Caco-2 (cell line): ENCODE measurements at regions not wholly inside any gene's neighbourhood (a gene's known extent, or its start where the extent isn't known, plus 50 kb on each side); places are given as distances from the start of the nearest gene placed in this dataset.

Experiments
- BruUV-seq: library from RNA; stranded (reverse); fragments of 400-500 nt; replicated peaks from 2 replicates; lab custom pipeline; 2021; lab: Mats Ljungman, UMichigan
- CTCF ChIA-PET: fragments of 300-600 bp; sonication (Branson Sonifier 250); formaldehyde crosslinking; loops from one replicate; lab custom pipeline; 2022; ENCODE audit warnings: antibody characterized with exemption; lab: Charles Lee
- POLR2A ChIA-PET: fragments of 300-600 bp; sonication (Branson Sonifier 250); formaldehyde crosslinking; loops from one replicate; lab custom pipeline; 2022; ENCODE audit warnings: antibody characterized with exemption; lab: Charles Lee
- DNase-seq, 2 experiments: peaks; one replicate each; pipeline versions ENCODE4 v3.0.0 to v3.0.0-alpha.2; 2020 to 2022
- H3K27me3 ChIP-seq: replicated peaks from 2 replicates; pipeline ENCODE4 v1.6.0; 2011; ENCODE audit warnings: low read length; ENCODE audit not compliant: control insufficient read depth, insufficient read depth
- H3K36me3 ChIP-seq: 2 replicates; pipeline ENCODE4 v1.5.1; 2011; ENCODE audit warnings: low read length; ENCODE audit not compliant: control insufficient read depth, insufficient read depth
- H3K4me1 ChIP-seq: fragments of 250-450 bp; sonication (Bioruptor Pico); 2 replicates; pipeline ENCODE4 v1.5.1; 2020; ENCODE audit warnings: mild to moderate bottlenecking
- H3K4me3 ChIP-seq: 2 replicates; pipeline ENCODE4 v1.5.1; 2011; ENCODE audit warnings: low read depth, mild to moderate bottlenecking, control low read depth, low read length
- H3K9me3 ChIP-seq: fragments of 250-450 bp; sonication (Bioruptor Pico); 2 replicates; pipeline ENCODE4 v1.5.1; 2020; ENCODE audit warnings: mild to moderate bottlenecking, moderate library complexity
- H3K27ac Mint-ChIP-seq: one replicate; pipeline ENCODE4 v1.8.0; 2022; ENCODE audit warnings: mixed read lengths; ENCODE audit not compliant: unreplicated experiment
- H3K27me3 Mint-ChIP-seq: one replicate; pipeline ENCODE4 v1.8.0; 2022; ENCODE audit warnings: mixed read lengths; ENCODE audit not compliant: insufficient read depth, unreplicated experiment
- H3K36me3 Mint-ChIP-seq: one replicate; pipeline ENCODE4 v1.8.0; 2022; ENCODE audit warnings: mild to moderate bottlenecking, mixed read lengths; ENCODE audit not compliant: insufficient read depth, unreplicated experiment
- H3K4me1 Mint-ChIP-seq: one replicate; pipeline ENCODE4 v1.8.0; 2022; ENCODE audit warnings: low read depth, mixed read lengths; ENCODE audit not compliant: unreplicated experiment
- H3K4me3 Mint-ChIP-seq: one replicate; pipeline ENCODE4 v1.8.0; 2022; ENCODE audit warnings: mild to moderate bottlenecking, moderate library complexity, mixed read lengths; ENCODE audit not compliant: unreplicated experiment
- H3K9me3 Mint-ChIP-seq: one replicate; pipeline ENCODE4 v1.8.0; 2022; ENCODE audit warnings: mixed read lengths; ENCODE audit not compliant: unreplicated experiment
- intact Hi-C: fragments of 100-400 bp; cut with micrococcal nuclease; formaldehyde crosslinking; loops from one replicate; pipeline ENCODE4 v1.10.0; 2022; ENCODE audit not compliant: unreplicated experiment
- TF ChIP-seq, protein P1 (sequence below), 2 experiments: fragments of 200-600 bp in 1 of 2; IDR thresholded peaks; 1 replicate in 1 of 2; 2 replicates in 1 of 2; pipeline versions ENCODE4 v1.5.1 to v1.8.0; 2011 to 2022; ENCODE audit warnings: antibody characterized with exemption in 1 of 2, control low read depth in 1 of 2, inconsistent platforms in 1 of 2, low read depth in 1 of 2, low read length in 1 of 2, mild to moderate bottlenecking in 1 of 2, moderate library complexity in 1 of 2; ENCODE audit not compliant: insufficient read depth in 1 of 2, severe bottlenecking in 1 of 2, unreplicated experiment in 1 of 2

DNA sequence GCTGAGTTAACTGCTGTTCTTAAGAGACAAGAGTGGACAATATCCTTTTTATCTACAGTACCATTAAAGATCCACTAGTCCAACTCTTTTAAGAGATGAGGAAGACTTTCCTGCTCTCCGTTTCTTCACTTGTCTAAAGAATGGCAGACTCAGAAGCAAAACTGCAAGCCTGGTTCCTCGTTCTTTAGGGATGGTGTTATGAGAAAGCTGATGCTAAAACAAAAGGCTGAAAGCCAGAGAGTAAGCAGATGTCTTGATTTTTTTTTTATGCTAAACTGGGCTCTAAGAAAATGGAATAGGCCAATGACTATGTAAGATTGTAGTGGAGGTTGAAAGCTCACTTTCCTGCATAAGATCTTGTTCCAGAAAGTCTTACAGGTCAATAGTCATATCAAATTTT, 78.1 kb downstream of the CNGA2 start:
- no peaks in the 10 kb centered on the region for H3K27me3 ChIP-seq
- no peaks in the 10 kb centered on the region for H3K9me3 ChIP-seq
- Mint-ChIP-seq H3K27me3 (peaks cover 2% of the 10 kb centered on the region), H3K36me3 (no peaks in the 10 kb centered on the region), H3K27ac (no peak overlapping the region), H3K4me1 (no peaks in the 10 kb centered on the region), H3K4me3 (no peak overlapping the region), H3K9me3 (no peaks in the 10 kb centered on the region)
- H3K4me1 ChIP-seq, result no peaks in the 10 kb centered on the region
- CTCF ChIA-PET, result no interaction called here
- POLR2A ChIA-PET, result no interaction called here
- DNase-seq, result no peak
- intact Hi-C loops, result no loop called here
- TF ChIP-seq, protein P1, sequence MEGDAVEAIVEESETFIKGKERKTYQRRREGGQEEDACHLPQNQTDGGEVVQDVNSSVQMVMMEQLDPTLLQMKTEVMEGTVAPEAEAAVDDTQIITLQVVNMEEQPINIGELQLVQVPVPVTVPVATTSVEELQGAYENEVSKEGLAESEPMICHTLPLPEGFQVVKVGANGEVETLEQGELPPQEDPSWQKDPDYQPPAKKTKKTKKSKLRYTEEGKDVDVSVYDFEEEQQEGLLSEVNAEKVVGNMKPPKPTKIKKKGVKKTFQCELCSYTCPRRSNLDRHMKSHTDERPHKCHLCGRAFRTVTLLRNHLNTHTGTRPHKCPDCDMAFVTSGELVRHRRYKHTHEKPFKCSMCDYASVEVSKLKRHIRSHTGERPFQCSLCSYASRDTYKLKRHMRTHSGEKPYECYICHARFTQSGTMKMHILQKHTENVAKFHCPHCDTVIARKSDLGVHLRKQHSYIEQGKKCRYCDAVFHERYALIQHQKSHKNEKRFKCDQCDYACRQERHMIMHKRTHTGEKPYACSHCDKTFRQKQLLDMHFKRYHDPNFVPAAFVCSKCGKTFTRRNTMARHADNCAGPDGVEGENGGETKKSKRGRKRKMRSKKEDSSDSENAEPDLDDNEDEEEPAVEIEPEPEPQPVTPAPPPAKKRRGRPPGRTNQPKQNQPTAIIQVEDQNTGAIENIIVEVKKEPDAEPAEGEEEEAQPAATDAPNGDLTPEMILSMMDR (IDR thresholded peaks at IDR 0.05; ENCODE audit: insufficient read depth in 1 of 2, low read depth in 1 of 2, low read length in 1 of 2, severe bottlenecking in 1 of 2, unreplicated experiment in 1 of 2), result no peak
- no peak overlapping the region for H3K4me3 ChIP-seq
- no peaks in the 10 kb centered on the region for H3K36me3 ChIP-seq
- BruUV-seq, result no TSS peak

DNA sequence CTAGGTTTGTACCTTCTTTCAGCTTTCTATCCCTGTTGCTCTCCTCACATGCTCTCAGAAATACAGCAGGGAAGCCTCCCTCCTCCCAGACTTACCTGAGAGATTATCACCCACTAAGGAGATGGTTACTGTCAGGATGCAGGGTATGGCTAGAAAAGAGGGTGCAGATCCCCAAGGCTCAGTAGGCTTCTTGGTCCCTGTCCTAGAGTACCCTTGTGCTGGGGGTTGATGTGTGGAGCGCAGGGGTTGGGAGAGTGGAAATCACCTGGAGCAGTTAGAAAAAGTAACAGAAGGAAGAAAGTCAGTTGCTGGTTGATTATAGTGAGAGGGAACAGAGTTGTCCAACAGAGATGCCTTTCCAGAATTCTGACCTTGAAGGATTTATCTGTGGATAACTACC, 80.2 kb downstream of the CNGA2 start:
- ChIA-PET CTCF (no interaction called here), POLR2A (no interaction called here)
- BruUV-seq, result no TSS peak
- no peak overlapping the region for H3K4me3 ChIP-seq
- H3K27me3 ChIP-seq, result no peaks in the 10 kb centered on the region
- Mint-ChIP-seq H3K4me3 (no peak overlapping the region), H3K27me3 (peaks cover 2% of the 10 kb centered on the region), H3K27ac (no peak overlapping the region), H3K36me3 (no peaks in the 10 kb centered on the region), H3K9me3 (no peaks in the 10 kb centered on the region), H3K4me1 (no peaks in the 10 kb centered on the region)
- H3K9me3 ChIP-seq, result no peaks in the 10 kb centered on the region
- H3K4me1 ChIP-seq, result no peaks in the 10 kb centered on the region
- no peak for DNase-seq
- TF ChIP-seq, protein P1 (IDR thresholded peaks at IDR 0.05; ENCODE audit: insufficient read depth in 1 of 2, low read depth in 1 of 2, low read length in 1 of 2, severe bottlenecking in 1 of 2, unreplicated experiment in 1 of 2), result no peak
- intact Hi-C loops, result no loop called here
- H3K36me3 ChIP-seq, result no peaks in the 10 kb centered on the region

DNA sequence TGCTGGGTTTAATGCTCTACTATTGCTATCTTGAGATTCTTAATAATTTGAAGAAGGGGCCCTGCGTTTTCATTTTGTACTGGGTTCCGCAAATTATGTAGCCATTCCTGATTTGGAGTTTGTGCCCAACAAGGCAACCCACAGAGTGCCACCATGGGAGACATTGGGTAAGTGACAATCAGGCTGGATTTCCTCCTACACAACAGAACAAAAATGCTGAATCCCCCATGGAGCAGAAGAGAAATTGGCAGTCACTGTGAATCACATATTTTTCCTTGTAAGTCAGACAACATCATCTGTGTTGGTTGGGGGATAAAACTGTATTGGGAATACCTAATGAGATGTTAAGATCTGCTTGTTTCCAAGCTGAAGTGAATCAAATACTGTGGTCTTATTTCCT, 80.9 kb downstream of the CNGA2 start:
- H3K4me1 ChIP-seq, result no peaks in the 10 kb centered on the region
- H3K36me3 ChIP-seq, result no peaks in the 10 kb centered on the region
- no peaks in the 10 kb centered on the region for H3K36me3 Mint-ChIP-seq
- peaks cover 2% of the 10 kb centered on the region for H3K27me3 Mint-ChIP-seq
- H3K4me3 Mint-ChIP-seq, result no peak overlapping the region
- TF ChIP-seq, protein P1 (IDR thresholded peaks at IDR 0.05; ENCODE audit: insufficient read depth in 1 of 2, low read depth in 1 of 2, low read length in 1 of 2, severe bottlenecking in 1 of 2, unreplicated experiment in 1 of 2), result no peak
- no TSS peak for BruUV-seq
- no peaks in the 10 kb centered on the region for H3K4me1 Mint-ChIP-seq
- no peak overlapping the region for H3K4me3 ChIP-seq
- ChIA-PET POLR2A (no interaction called here), CTCF (no interaction called here)
- DNase-seq, result no peak
- H3K9me3 Mint-ChIP-seq, result no peaks in the 10 kb centered on the region
- intact Hi-C loops, result no loop called here
- H3K27ac Mint-ChIP-seq, result no peak overlapping the region
- H3K27me3 ChIP-seq, result no peaks in the 10 kb centered on the region
- H3K9me3 ChIP-seq, result no peaks in the 10 kb centered on the region
